Left ventricle myocardium superior (tissue), 1 donor: ENCODE measurements at regions not wholly inside any gene's neighbourhood (a gene's known extent, or its start where the extent isn't known, plus 50 kb on each side); places are given as distances from the start of the nearest gene placed in this dataset.

Experiments used
- ATAC-seq: fragments of 200-7000 bp; cut with Tn5 transposase; one replicate; pipeline ENCODE4 v1.9.1; 2020; ENCODE audit warnings: mild to moderate bottlenecking, moderate library complexity
- DNase-seq: peaks from one replicate; pipeline ENCODE4 v3.0.0-alpha.2; 2020
- intact Hi-C: fragments of 100-400 bp; cut with micrococcal nuclease; formaldehyde crosslinking; loops from one replicate; pipeline ENCODE4 v1.11.0; 2022
- donor health status: DM: no; HTN: yes; CAD: no; lungs with severe emphysema.

DNA sequence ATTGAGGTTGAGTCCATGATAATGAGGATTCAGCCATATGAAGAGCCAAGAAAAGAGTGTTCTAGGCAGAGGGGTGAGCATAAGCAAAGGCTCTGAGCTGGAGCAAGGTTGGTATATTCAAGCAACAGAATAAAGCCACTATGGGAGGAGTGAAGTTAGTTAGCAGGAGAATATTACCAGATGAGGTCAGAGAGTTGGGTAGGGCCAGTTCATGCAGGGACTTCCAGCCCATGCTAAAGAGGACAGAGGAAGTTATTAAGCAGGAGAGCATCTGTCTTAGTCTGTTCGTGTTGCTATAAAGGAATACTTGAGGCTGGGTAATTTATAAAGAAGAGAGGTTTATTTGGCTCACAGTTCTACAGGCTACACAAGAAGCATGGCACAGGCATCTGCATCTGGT lies 57.1 kb upstream of the ATG10 start:
- no peak for ATAC-seq
- intact Hi-C loops = no loop called here
- no peak for DNase-seq

DNA sequence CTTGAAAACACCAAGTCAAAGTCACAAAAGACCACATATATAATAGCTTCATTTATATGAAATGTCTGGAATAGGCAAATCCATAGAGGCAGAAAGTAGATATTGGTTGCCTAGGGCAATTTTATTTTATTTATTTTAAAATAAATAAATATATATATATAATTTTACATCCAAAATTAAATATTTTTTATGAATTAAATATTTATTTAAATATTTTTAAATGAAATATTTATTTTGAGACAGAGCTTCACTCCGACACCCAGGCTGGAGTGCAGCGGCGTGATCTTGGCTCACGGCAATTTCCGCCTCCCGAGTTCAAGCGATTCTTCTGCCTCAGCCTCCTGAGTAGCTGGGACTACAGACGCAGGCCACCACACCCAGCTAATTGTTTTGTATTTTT lies 58.9 kb upstream of the ATG10 start:
- ATAC-seq (no peak), DNase-seq (no peak)
- intact Hi-C loops = no loop called here

DNA sequence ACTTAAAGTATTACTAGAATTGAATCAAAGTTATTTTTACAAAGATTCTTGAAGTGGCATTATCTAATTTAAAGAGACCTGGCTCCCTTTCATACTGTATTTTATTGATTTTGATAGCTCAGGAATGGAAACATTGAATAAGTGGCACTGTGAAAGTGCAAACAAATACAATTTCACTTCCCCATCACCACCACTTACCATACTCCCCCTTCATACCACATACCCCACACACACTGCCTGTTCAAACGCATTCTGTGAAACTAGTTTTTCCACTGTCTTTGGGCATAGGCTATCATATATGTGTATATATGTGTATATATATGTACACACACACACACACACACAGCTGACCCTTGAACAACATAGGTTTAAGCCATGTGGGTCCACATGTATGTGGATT lies 62.1 kb upstream of the ATG10 start:
- ATAC-seq (no peak), DNase-seq (no peak)
- intact Hi-C loops = no loop called here

DNA sequence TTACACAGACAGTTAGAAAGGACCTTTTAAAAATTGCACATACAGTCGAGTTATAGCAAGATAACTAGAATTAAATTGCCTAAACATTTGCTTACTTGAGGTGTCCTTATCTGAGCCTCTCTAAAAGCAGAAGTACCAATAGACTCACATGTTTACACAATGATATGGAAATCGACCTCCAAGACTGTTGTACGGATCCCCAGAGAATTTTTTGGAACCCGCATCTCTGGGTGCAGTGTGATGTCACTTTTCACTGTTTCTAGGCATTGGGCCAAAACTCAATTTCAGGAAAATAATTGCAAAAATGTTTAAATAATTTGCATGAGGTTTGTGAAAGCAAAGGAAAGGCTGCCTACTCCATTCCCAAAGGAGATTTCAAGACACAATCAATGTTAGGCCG lies 63.1 kb upstream of the ATG10 start:
- intact Hi-C loops = no loop called here
- no peak for ATAC-seq

DNA sequence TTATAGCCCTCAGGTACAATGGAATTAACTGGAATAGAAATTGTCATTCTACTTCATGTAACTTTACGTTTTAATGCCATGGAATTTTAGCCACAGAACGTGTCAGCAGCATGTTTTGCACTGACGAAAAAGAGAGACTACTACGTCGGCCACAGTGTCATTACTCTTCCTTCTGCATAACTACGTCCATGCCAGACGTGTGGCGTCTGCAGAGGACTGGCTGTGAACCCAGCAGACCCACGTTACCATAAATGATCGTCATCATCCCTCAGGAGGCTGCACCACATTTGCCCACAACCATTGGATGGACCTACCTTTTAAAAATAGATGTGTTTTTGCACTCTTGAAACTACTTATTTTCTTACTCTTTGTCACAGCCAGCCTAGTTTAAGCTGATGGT lies 63.8 kb upstream of the ATG10 start:
- no peak for ATAC-seq
- intact Hi-C loops = no loop called here
- DNase-seq = no peak

More for the DNA sequence above, 63.1 kb upstream of the ATG10 start:
- DNase-seq = no peak

DNA sequence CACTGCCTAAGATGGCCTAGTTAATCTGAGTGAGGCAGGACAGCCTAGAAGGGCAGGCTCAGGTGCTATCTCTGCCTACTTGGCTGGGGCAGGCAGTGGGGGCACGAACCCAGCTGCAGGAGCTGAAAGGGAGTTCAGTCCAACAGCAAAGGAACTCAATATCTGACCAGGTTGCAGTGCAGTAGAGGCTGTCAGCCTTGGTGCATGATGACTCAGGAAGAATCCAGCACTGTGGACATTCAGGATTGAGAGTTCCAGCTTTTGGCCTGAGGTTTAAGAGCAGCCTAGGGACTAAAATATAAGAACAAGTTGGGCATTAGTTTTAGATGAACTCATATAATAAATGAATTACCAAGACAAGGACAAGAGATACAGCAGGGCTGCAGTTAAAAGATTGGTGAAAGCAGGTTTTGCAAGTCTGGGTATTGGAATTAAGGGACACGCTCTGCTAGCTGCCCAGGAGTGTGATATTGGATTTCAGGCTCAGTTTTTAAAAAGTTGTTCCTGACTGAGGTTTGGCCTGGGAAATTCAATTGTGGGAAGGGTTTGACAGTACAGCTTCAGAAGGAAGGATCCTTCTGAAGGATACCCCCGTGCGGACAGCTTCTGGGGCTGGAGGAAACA lies 64.7 kb upstream of the ATG10 start:
- ATAC-seq (no peak), DNase-seq (no peak)
- intact Hi-C loops = no loop called here

DNA sequence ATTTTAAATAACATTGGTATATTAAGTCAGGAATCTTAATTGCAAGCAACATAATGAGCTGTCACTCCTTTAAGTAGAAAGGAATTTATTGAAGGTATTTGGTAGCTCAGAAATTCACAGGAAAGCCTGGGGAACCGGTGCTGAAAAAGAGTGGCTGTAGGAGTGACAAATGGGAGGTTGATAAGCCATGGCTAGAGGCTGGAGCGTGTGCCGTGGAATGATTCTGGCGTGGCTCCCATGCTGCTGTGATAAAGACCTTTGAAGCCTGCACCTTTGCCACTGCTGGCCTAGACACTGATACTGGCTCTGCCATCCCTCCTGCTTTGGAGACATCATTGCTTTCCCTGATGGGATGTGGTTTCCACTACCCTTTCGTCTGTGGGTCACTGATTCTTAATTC lies 65.7 kb upstream of the ATG10 start:
- intact Hi-C loops = no loop called here
- ATAC-seq (peak; percentile 84), DNase-seq (peak; percentile 46)

DNA sequence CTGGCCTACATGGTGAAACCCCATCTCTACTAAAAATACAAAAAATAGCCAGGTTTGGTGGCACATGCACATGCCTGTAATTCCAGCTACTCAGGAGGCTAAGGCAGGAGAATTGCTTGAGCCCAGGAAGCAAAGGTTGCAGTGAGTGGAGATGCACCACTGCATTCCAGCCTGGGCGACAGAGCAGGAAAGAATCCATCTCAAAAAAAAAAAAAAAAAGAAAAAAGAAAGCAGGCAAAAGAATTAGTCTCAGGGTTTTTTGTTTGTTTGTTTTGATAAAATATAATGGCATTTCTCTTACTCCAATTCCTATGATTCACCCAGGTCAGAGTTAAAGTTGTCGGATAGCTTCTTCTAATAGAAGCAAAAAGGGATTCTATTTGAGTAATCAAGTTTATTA lies 67.0 kb upstream of the ATG10 start:
- no peak for DNase-seq
- no peak for ATAC-seq
- intact Hi-C loops = no loop called here

DNA sequence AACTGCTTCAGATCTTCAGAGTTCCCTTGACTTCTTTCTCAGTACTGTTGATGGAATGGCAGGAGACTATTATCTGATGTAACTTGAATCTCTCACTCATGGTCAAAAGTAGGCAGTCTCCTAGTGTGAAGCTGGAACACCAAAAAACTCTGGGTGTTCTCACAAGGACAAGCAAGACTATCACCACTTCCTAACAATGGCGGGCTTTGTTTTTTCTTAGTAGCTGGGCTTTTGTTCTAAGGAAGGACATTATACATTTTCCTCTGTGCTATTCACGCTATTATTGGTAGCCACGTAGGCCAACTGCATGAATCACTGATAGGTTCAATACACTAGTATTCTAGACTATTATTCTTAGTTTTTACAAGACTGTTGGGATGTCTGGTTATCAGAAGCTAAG lies 67.7 kb upstream of the ATG10 start:
- intact Hi-C loops = no loop called here
- ATAC-seq (no peak), DNase-seq (no peak)

DNA sequence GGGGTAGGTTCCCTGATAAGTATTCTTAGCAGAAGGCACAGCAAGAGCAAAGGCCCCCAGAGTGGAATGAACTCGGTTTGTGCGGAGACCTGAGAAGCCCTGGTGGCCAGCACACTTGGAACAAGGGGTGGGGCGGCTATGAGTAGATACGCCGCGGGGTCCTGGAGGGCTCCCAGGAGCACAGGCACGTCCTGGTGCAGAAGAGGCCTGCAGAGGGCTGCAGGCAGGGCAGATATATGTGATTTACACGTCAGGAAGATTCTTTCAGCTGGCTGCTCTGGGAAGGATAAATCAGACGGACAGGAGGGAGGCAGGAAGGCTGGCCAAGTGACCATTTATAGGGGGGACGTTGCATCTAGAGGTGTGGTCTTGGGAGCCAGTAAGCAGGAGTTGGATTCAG lies 70.2 kb upstream of the ATG10 start:
- intact Hi-C loops = no loop called here
- no peak for ATAC-seq

DNA sequence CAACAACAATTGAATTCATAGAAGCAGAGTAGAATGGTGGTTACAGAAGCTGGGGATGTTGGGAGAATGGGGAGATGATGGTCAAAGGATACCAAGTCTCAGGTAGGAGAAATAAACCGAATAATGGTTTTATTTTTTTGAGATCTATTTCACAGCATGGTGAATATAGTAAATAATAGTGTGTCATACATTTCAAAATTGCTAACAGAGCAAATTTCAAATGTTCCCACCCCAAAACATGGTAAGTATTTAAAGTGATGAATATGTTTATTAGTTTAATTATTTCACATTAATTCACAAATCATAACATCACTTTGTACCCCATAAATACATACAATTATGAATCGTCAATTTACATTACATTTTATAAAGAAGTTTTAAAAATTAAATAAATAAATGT lies 72.7 kb upstream of the ATG10 start:
- no peak for ATAC-seq
- intact Hi-C loops = no loop called here
- DNase-seq = no peak

More for the DNA sequence above, 70.2 kb upstream of the ATG10 start:
- no peak for DNase-seq

DNA sequence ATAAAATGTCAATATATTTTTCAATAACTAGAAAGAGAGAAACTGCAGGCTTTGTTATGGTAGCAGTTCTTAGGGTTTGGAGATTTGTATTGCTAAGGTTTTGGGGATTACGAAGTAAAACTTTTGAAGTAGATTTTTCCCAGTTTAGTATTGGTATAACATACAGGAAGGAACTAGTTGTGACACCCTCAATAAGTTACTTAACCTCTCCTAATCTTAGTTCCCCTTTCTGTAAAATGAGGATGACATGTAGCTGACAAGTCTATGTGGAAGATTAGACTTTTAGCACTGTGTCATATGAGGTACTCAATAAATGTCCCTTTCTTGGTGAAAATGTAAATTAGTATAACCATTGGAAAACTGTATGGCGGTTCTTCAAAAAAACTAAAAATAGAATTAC lies 73.4 kb upstream of the ATG10 start:
- intact Hi-C loops = no loop called here
- ATAC-seq = peak; percentile 33
- no peak for DNase-seq

DNA sequence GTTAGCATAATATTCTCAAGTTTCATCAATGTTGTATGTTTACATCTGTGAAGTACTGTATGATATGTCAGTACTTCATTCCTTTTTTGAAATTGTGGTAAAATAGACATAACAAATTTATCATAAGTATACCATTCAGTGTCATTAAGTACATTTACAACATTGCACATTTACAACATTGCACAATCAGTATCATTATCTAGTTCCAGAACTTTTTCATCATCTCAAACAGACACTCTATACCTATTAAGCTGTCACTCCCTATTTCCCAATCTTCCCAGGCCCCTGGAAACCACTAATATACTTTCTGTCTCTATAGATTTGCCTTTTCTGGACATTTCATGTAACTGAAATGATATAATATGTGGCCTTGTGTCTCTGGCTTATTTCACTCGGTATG lies 75.1 kb upstream of the ATG10 start:
- DNase-seq = no peak
- intact Hi-C loops = no loop called here
- no peak for ATAC-seq

DNA sequence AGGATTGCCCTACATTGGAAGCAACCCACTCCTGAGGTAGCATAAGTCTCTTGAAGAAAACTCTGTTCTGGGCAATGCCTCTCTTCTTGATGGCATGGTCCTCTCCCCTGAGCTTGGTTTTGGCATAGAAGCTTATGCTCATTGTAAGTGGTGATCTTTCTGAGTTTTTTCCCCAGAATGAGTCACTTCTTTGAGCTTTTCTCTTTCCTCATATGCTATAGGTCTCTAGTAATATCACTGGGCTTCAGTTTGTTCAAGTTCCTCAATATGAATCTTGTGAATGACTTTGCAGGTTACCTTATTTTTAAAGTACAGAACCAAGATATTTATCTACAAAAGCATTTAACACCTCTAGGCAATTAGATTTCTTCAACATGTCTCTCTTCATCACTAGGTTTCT lies 76.5 kb upstream of the ATG10 start:
- DNase-seq (no peak), ATAC-seq (no peak)
- intact Hi-C loops = no loop called here

DNA sequence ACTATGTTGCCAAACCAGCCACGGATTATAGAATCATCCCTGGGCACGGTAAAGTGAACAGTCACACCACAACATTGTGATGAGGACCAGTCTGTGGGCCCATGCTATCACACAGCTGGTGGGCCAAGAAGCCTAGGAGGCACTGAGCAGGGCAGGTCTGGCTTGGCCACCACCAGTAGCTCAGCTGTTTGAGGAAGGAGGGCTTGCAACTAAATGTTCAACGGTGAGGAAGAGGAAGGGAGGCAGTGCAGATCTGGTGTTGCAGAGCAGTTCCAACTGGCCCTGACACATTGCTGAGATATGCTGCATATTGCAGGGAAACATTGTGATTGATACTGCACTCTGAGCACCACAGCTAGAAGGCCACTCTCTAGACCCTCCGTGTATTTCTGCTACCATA lies 77.9 kb upstream of the ATG10 start:
- intact Hi-C loops = no loop called here
- ATAC-seq = no peak
- DNase-seq = no peak

DNA sequence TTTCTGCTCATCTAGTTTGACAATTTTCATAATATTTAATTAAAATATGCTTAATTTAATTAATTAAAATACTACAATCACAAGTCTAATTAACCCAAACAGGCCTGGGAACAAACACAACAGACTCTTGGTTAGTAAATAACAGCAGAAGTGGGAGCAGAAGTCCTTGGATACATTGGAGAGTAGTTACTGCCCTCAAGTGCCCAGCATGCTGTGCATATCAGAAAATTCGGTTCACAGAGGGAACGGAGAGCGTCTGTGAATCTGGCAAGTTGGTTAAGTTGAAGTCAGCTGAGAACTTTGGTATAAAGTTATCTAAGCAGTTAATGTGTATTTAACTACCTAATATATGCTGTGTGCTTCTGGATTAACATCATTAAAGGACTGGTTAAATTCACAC lies 87.0 kb upstream of the ATG10 start:
- DNase-seq (no peak), ATAC-seq (peak; percentile 78)
- intact Hi-C loops = no loop called here

DNA sequence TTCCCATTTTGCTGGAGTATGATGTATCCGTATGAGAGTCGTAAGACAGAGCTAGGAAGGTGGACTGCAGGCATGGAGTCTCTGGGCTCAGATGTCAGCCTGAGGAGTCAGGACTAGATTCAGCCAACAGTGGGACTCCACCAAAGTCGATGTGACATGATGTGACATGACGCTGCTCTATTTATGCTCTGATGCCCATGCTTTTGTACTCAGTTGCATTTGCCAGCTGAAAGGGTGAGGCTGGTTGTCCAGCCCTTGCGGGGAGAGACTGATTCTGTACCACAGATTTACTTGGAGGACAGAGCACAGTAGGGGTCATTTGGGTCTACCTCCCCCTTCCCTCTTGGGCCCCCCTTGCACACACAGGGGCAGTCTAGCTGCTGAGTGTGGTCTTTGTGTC lies 88.5 kb upstream of the ATG10 start:
- intact Hi-C loops = no loop called here

DNA sequence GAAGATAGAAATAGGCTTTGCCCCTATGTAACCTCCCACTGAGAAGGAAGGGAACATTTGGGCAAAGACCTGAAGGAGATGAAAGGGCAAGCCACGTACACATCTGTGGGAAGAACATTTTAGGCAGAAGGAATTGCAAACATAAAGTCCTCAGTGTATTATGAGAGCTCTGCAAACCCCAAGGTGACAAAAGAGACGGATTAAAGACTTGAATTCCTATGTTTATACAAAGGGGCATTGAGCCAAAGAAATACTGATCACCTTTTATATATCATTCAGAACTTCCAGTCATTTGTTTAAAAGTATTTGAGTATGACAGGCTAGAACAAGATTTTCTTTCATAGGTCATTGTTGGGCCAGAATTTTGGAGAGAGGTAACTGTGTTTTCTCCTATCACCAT lies 90.2 kb upstream of the ATG10 start:
- ATAC-seq (no peak), DNase-seq (no peak)
- intact Hi-C loops = no loop called here

More for the DNA sequence above, 88.5 kb upstream of the ATG10 start:
- DNase-seq (no peak), ATAC-seq (no peak)

DNA sequence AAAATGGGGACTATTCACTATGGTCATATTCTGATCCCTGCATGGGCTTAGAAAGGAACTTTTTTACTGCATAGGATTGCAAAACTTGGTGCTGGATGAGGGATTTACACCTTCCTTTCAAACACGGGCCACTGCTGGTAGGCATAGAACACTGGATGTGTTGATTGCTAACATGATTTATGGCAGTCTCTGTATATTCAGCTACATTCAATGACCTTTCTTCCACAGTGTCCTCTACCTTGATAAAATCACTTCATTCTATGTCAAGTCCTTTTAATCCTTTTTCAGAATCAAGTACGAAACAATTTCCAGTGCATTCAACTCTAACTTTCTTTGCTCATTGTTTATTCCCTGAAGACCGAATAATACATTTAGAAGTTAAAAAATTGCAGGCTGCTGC lies 91.9 kb upstream of the ATG10 start:
- intact Hi-C loops = no loop called here
- no peak for ATAC-seq
- no peak for DNase-seq

DNA sequence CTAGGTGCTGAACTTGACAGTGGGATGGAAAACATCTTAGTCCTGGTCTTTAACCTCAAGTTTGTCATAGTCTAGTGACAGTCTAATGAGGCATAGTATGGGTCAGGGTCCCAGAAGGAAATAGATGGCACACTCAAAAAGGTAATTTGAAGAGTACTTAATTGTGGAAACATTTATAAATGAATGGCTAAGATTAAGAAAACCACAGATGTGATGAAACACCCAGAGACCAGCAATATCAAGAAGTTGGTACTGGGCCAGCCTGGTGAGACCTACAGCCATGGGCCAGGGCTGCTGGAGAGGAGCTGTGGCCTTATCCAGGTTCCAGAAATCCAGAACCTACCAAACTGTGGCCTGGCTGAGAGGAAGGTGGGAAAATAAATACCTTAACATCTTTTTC lies 93.5 kb upstream of the ATG10 start:
- intact Hi-C loops = no loop called here

DNA sequence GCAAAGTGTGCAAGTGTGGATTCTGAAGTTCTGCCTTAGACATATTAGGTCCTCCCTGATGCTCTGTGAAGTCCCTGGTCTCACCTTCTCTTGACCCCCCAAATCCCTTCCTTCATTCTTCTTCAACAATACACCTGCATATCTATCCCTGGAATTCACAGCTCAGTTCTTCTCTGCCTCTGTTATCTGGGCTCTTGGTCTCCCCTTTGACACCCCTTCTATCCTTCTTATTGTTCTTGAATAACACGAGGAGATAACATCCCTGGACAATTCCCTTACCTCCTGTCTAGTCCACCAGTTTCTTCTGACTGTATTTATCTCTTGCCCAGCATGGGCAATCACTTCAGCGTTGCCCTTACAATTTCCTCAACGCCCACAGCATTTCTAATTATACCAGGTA lies 104.8 kb upstream of the ATG10 start:
- intact Hi-C loops = no loop called here
- ATAC-seq (no peak), DNase-seq (no peak)

More for the DNA sequence above, 93.5 kb upstream of the ATG10 start:
- ATAC-seq = no peak
- DNase-seq = no peak

DNA sequence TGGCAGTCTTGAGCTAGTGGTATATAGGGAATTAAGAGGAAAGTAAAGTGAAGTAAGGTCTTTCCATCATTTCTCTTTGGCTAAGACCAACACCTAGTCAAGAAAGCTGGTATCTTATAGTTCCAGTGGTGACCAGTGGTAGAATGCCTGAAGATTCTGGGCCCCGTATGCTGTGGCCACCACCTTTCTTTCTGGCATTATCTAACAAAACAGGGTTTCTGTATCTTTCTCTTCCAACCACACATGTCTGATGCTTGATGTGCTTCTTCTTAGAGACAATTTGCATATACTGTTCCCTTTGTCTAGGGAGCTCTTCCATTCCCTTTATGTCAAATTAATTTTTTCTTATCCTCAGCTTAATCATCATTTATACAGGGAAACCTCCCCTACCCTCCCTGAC lies 109.9 kb upstream of the SSBP2 start:
- intact Hi-C loops = no loop called here
- no peak for DNase-seq
- no peak for ATAC-seq
